ENCODE measurements at regions not wholly inside any gene's neighbourhood (a gene's known extent, or its start where the extent isn't known, plus 50 kb on each side); places are given as distances from the start of the nearest gene placed in this dataset.
"Not testable (repeated sequence)": the region's sequence is repeated elsewhere in the genome, so short reads cannot be mapped to it uniquely, and the experiment has no call there.

- DNase-seq (ENCODE audit: low read depth in 2 of 3, low spot score in 2 of 3), result no peak
Observed at GRCh38 chr5:125075567-125075966, 329.1 kb upstream of the ZNF608 start.

- DNase-seq (ENCODE audit: low read depth in 2 of 3, low spot score in 2 of 3), result not testable (repeated sequence)
Observed at GRCh38 chr5:125079028-125079427, 332.6 kb upstream of the ZNF608 start.

- DNase-seq (ENCODE audit: low read depth in 2 of 3, low spot score in 2 of 3), result no peak
Observed at GRCh38 chr5:125081101-125081500, 334.7 kb upstream of the ZNF608 start.

GRCh38 chr5:125083981-125084380 lies 337.5 kb upstream of the ZNF608 start:
- no peak for DNase-seq (ENCODE audit: low read depth in 2 of 3, low spot score in 2 of 3)

GRCh38 chr5:125085797-125086505 lies 339.5 kb upstream of the ZNF608 start:
- DNase-seq (ENCODE audit: low read depth in 2 of 3, low spot score in 2 of 3), result no peak

- no peak for DNase-seq (ENCODE audit: low read depth in 2 of 3, low spot score in 2 of 3)
Observed at GRCh38 chr5:125088522-125089105, 342.2 kb upstream of the ZNF608 start.

GRCh38 chr5:125092138-125092537 lies 345.7 kb upstream of the ZNF608 start:
- not testable (repeated sequence) for DNase-seq (ENCODE audit: low read depth in 2 of 3, low spot score in 2 of 3)

GRCh38 chr5:125093776-125094175 lies 347.3 kb upstream of the ZNF608 start:
- no peak for DNase-seq (ENCODE audit: low read depth in 2 of 3, low spot score in 2 of 3)

- DNase-seq (ENCODE audit: low read depth in 2 of 3, low spot score in 2 of 3), result no peak
Observed at GRCh38 chr5:125100342-125100741, 353.9 kb upstream of the ZNF608 start.

GRCh38 chr5:125100951-125101350 lies 354.5 kb upstream of the ZNF608 start:
- DNase-seq (ENCODE audit: low read depth in 2 of 3, low spot score in 2 of 3), result no peak

- DNase-seq (ENCODE audit: low read depth in 2 of 3, low spot score in 2 of 3), result no peak
Observed at GRCh38 chr5:125103459-125103858, 357.0 kb upstream of the ZNF608 start.

- no peak for DNase-seq (ENCODE audit: low read depth in 2 of 3, low spot score in 2 of 3)
Observed at GRCh38 chr5:125106271-125106670, 359.8 kb upstream of the ZNF608 start.

GRCh38 chr5:125106881-125107280 lies 360.4 kb upstream of the ZNF608 start:
- DNase-seq (ENCODE audit: low read depth in 2 of 3, low spot score in 2 of 3), result no peak

- DNase-seq (ENCODE audit: low read depth in 2 of 3, low spot score in 2 of 3), result no peak
Observed at GRCh38 chr5:125109293-125109692, 362.9 kb upstream of the ZNF608 start.

GRCh38 chr5:125109816-125110215 lies 363.4 kb upstream of the ZNF608 start:
- DNase-seq (ENCODE audit: low read depth in 2 of 3, low spot score in 2 of 3), result no peak

GRCh38 chr5:125112196-125112595 lies 365.8 kb upstream of the ZNF608 start:
- no peak for DNase-seq (ENCODE audit: low read depth in 2 of 3, low spot score in 2 of 3)

GRCh38 chr5:125113328-125113727 lies 366.9 kb upstream of the ZNF608 start:
- no peak for DNase-seq (ENCODE audit: low read depth in 2 of 3, low spot score in 2 of 3)

- DNase-seq (ENCODE audit: low read depth in 2 of 3, low spot score in 2 of 3), result no peak
Observed at GRCh38 chr5:125115195-125115525, 368.7 kb upstream of the ZNF608 start.

GRCh38 chr5:125117566-125117965 lies 371.1 kb upstream of the ZNF608 start:
- no peak for DNase-seq (ENCODE audit: low read depth in 2 of 3, low spot score in 2 of 3)

GRCh38 chr5:125120012-125120411 lies 373.6 kb upstream of the ZNF608 start:
- DNase-seq (ENCODE audit: low read depth in 2 of 3, low spot score in 2 of 3), result no peak

- no peak for DNase-seq (ENCODE audit: low read depth in 2 of 3, low spot score in 2 of 3)
Observed at GRCh38 chr5:125125031-125125823, 378.8 kb upstream of the ZNF608 start.

GRCh38 chr5:125126050-125126449 lies 379.6 kb upstream of the ZNF608 start:
- no peak for DNase-seq (ENCODE audit: low read depth in 2 of 3, low spot score in 2 of 3)
